ENCODE measurements at regions not wholly inside any gene's neighbourhood (a gene's known extent, or its start where the extent isn't known, plus 50 kb on each side); places are given as distances from the start of the nearest gene placed in this dataset.
"Not testable (repeated sequence)": the region's sequence is repeated elsewhere in the genome, so short reads cannot be mapped to it uniquely, and the experiment has no call there.

- not testable (repeated sequence) for TF ChIP-seq CTCF (conservative IDR thresholded peaks at IDR 0.05; ENCODE audit: low read length); EZH2phosphoT487 (IDR thresholded peaks at IDR 0.05; ENCODE audit: borderline replicate concordance, low read depth, low read length)
Observed at GRCh38 chr17:64741916-64742315, 79.8 kb upstream of the SMURF2 start.
